ENCODE measurements at regions not wholly inside any gene's neighbourhood (a gene's known extent, or its start where the extent isn't known, plus 50 kb on each side); places are given as distances from the start of the nearest gene placed in this dataset.

- POLR2A ChIA-PET (ENCODE audit: low non-redundant PET) = no interaction called here
Measured at GRCh38 chrX:81054904-81055303, 146.8 kb downstream of the HMGN5 start.

GRCh38 chrX:81021478-81021877, 180.2 kb downstream of the HMGN5 start:
- no peak for TF ChIP-seq CTCF (conservative IDR thresholded peaks at IDR 0.05; ENCODE audit: low read depth)
- CTCF ChIA-PET = interaction anchor here (0.6 kb wide), 1 partner anchor 593 kb away, joined by 4 read pairs; no protein-coding TSS in a partner anchor

More at GRCh38 chrX:81054904-81055303, 146.8 kb downstream of the HMGN5 start:
- CTCF ChIA-PET = no interaction called here
- no peak for DNase-seq (ENCODE audit: low spot score)
- no peak overlapping the region for H3K27ac ChIP-seq
- no peak for TF ChIP-seq CTCF (conservative IDR thresholded peaks at IDR 0.05; ENCODE audit: low read depth)

GRCh38 chrX:81003491-81004185, 194.0 kb upstream of the BRWD3 start:
- no peak for DNase-seq (ENCODE audit: low spot score)
- no peak overlapping the region for H3K27ac ChIP-seq
- CTCF ChIA-PET = no interaction called here
- POLR2A ChIA-PET (ENCODE audit: low non-redundant PET) = no interaction called here
- no peak for TF ChIP-seq CTCF (conservative IDR thresholded peaks at IDR 0.05; ENCODE audit: low read depth)

More at GRCh38 chrX:81021478-81021877, 180.2 kb downstream of the HMGN5 start:
- DNase-seq (ENCODE audit: low spot score) = no peak
- POLR2A ChIA-PET (ENCODE audit: low non-redundant PET) = no interaction called here
- H3K27ac ChIP-seq = no peak overlapping the region

GRCh38 chrX:80984118-80984517, 174.4 kb upstream of the BRWD3 start:
- CTCF ChIA-PET = no interaction called here
- no peak overlapping the region for H3K27ac ChIP-seq
- no peak for DNase-seq (ENCODE audit: low spot score)
- TF ChIP-seq CTCF (conservative IDR thresholded peaks at IDR 0.05; ENCODE audit: low read depth) = no peak
- POLR2A ChIA-PET (ENCODE audit: low non-redundant PET) = no interaction called here

Measured in RWPE1 (cell line).